ENCODE measurements at regions not wholly inside any gene's neighbourhood (a gene's known extent, or its start where the extent isn't known, plus 50 kb on each side); places are given as distances from the start of the nearest gene placed in this dataset.

DNA sequence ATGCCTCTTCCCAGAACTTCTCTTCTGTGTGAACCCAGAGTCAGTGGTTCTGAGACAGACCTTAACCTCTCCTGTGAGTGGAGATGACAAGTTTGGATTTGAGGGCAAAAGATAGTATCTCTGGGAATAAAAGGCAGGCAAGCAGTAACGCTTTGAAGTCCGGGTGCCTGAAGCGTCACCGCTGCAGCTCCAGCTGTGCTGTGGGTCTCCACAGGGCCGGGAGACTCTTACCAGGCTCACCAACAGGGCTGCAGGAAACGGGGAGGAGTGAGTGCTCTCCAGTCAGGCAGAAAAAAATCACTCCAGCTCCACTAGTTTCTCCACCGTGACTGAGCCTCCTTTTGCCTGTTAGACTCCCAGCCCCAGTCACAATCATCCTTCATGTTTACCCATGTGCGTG, 79.7 kb upstream of the MAP4K4 start:
- DNase-seq (ENCODE audit: low read depth, low spot score) (no peak), FAIRE-seq (no peak)
- no peaks in the 10 kb centered on the region for H4K20me1 ChIP-seq (ENCODE audit: control insufficient read depth, extremely low read depth, insufficient read depth, low read length)
- no peaks in the 10 kb centered on the region for H3K9me3 ChIP-seq (ENCODE audit: control insufficient read depth, low read depth, low read length)
- no peak overlapping the region for H3K4me2 ChIP-seq (ENCODE audit: control insufficient read depth, extremely low read depth, insufficient read depth, low read depth, low read length)
- no peak overlapping the region for H3K27ac ChIP-seq (ENCODE audit: control insufficient read depth, insufficient read depth, low read length)
- dilution Hi-C loops (cut with MboI; ENCODE audit: extremely low pct_ligation_motif_present, low sequenced_read_pairs) = no loop called here
- H3K4me1 ChIP-seq (ENCODE audit: control insufficient read depth, extremely low read depth, insufficient read depth, low read length) = no peaks in the 10 kb centered on the region
- no peaks in the 10 kb centered on the region for H3K36me3 ChIP-seq (ENCODE audit: control insufficient read depth in 2 of 2, extremely low read depth in 1 of 2, insufficient read depth in 2 of 2, low read length in 2 of 2)
- H3K27me3 ChIP-seq (ENCODE audit: control insufficient read depth, extremely low read depth, insufficient read depth, low read length) = peaks cover 3% of the 10 kb centered on the region
- H3K79me2 ChIP-seq (ENCODE audit: control insufficient read depth, insufficient read depth, low read length) = no peaks in the 10 kb centered on the region
- H3K9ac ChIP-seq (ENCODE audit: control insufficient read depth, extremely low read depth, insufficient read depth, low read length) = no peak overlapping the region
- H3K9me1 ChIP-seq (ENCODE audit: control insufficient read depth, extremely low read depth, insufficient read depth, low read length) = no peaks in the 10 kb centered on the region
- no peak overlapping the region for H3K4me3 ChIP-seq (ENCODE audit: control insufficient read depth in 2 of 3, extremely low read depth in 1 of 3, insufficient read depth in 2 of 3, low read depth in 1 of 3, low read length in 3 of 3)
- no peak overlapping the region for H2AFZ ChIP-seq (ENCODE audit: control insufficient read depth, low read length)
- no peak for TF ChIP-seq EZH2 (IDR thresholded peaks at IDR 0.05; ENCODE audit: low read length)
- TF ChIP-seq, protein P1, sequence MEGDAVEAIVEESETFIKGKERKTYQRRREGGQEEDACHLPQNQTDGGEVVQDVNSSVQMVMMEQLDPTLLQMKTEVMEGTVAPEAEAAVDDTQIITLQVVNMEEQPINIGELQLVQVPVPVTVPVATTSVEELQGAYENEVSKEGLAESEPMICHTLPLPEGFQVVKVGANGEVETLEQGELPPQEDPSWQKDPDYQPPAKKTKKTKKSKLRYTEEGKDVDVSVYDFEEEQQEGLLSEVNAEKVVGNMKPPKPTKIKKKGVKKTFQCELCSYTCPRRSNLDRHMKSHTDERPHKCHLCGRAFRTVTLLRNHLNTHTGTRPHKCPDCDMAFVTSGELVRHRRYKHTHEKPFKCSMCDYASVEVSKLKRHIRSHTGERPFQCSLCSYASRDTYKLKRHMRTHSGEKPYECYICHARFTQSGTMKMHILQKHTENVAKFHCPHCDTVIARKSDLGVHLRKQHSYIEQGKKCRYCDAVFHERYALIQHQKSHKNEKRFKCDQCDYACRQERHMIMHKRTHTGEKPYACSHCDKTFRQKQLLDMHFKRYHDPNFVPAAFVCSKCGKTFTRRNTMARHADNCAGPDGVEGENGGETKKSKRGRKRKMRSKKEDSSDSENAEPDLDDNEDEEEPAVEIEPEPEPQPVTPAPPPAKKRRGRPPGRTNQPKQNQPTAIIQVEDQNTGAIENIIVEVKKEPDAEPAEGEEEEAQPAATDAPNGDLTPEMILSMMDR (optimal IDR thresholded peaks at IDR 0.05 in 1 of 3, IDR thresholded peaks at IDR 0.05 in 1 of 3, conservative IDR thresholded peaks at IDR 0.05 in 1 of 3; ENCODE audit: extremely low read depth in 1 of 3, insufficient read depth in 2 of 3, low read length in 3 of 3) = no peak

DNA sequence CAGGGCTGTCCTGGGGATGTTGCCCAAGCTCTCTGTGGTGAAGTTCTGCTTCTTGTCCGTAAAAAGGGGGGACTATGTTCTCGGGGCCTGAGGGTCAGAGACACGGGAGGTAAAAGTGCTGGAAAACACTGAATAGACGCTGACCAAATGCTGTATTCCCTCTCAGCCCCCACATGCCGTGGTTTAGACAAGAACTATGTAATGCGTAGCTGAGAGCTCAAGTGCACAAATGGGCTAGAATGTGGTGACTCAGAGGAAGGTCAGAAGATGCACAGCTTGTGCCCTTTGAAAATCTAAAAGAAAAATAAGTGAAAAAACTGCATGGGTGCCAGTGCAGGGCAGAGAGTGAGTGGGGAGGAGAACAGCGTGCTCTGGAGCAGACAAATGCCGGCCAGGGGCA, 80.3 kb upstream of the MAP4K4 start:
- DNase-seq (ENCODE audit: low read depth, low spot score) = no peak
- no peak for FAIRE-seq
- H3K9me3 ChIP-seq (ENCODE audit: control insufficient read depth, low read depth, low read length) = no peaks in the 10 kb centered on the region
- H3K9ac ChIP-seq (ENCODE audit: control insufficient read depth, extremely low read depth, insufficient read depth, low read length) = no peak overlapping the region
- no peaks in the 10 kb centered on the region for H3K36me3 ChIP-seq (ENCODE audit: control insufficient read depth in 2 of 2, extremely low read depth in 1 of 2, insufficient read depth in 2 of 2, low read length in 2 of 2)
- no peaks in the 10 kb centered on the region for H3K4me1 ChIP-seq (ENCODE audit: control insufficient read depth, extremely low read depth, insufficient read depth, low read length)
- no peak overlapping the region for H3K4me3 ChIP-seq (ENCODE audit: control insufficient read depth in 2 of 3, extremely low read depth in 1 of 3, insufficient read depth in 2 of 3, low read depth in 1 of 3, low read length in 3 of 3)
- no peaks in the 10 kb centered on the region for H3K9me1 ChIP-seq (ENCODE audit: control insufficient read depth, extremely low read depth, insufficient read depth, low read length)
- H3K27me3 ChIP-seq (ENCODE audit: control insufficient read depth, extremely low read depth, insufficient read depth, low read length) = peaks cover 3% of the 10 kb centered on the region
- H2AFZ ChIP-seq (ENCODE audit: control insufficient read depth, low read length) = no peak overlapping the region
- no peak for TF ChIP-seq EZH2 (IDR thresholded peaks at IDR 0.05; ENCODE audit: low read length)
- TF ChIP-seq, protein P1 (optimal IDR thresholded peaks at IDR 0.05 in 1 of 3, IDR thresholded peaks at IDR 0.05 in 1 of 3, conservative IDR thresholded peaks at IDR 0.05 in 1 of 3; ENCODE audit: extremely low read depth in 1 of 3, insufficient read depth in 2 of 3, low read length in 3 of 3) = no peak
- no peak overlapping the region for H3K27ac ChIP-seq (ENCODE audit: control insufficient read depth, insufficient read depth, low read length)
- H3K4me2 ChIP-seq (ENCODE audit: control insufficient read depth, extremely low read depth, insufficient read depth, low read depth, low read length) = no peak overlapping the region
- H4K20me1 ChIP-seq (ENCODE audit: control insufficient read depth, extremely low read depth, insufficient read depth, low read length) = no peaks in the 10 kb centered on the region
- no peaks in the 10 kb centered on the region for H3K79me2 ChIP-seq (ENCODE audit: control insufficient read depth, insufficient read depth, low read length)
- dilution Hi-C loops (cut with MboI; ENCODE audit: extremely low pct_ligation_motif_present, low sequenced_read_pairs) = no loop called here

All from keratinocyte (primary cell).